Caco-2 (cell line): ENCODE measurements at regions not wholly inside any gene's neighbourhood (a gene's known extent, or its start where the extent isn't known, plus 50 kb on each side); places are given as distances from the start of the nearest gene placed in this dataset.
A peak's percentile ranks its signal among the peaks of the same experiment; 100 is the strongest.

Experiments
- BruUV-seq: library from RNA; stranded (reverse); fragments of 400-500 nt; replicated peaks from 2 replicates; lab custom pipeline; 2021; lab: Mats Ljungman, UMichigan
- CTCF ChIA-PET: fragments of 300-600 bp; sonication (Branson Sonifier 250); formaldehyde crosslinking; loops from one replicate; lab custom pipeline; 2022; ENCODE audit warnings: antibody characterized with exemption; lab: Charles Lee
- POLR2A ChIA-PET: fragments of 300-600 bp; sonication (Branson Sonifier 250); formaldehyde crosslinking; loops from one replicate; lab custom pipeline; 2022; ENCODE audit warnings: antibody characterized with exemption; lab: Charles Lee
- DNase-seq, 2 experiments: peaks; one replicate each; pipeline versions ENCODE4 v3.0.0 to v3.0.0-alpha.2; 2020 to 2022
- H3K27me3 ChIP-seq: replicated peaks from 2 replicates; pipeline ENCODE4 v1.6.0; 2011; ENCODE audit warnings: low read length; ENCODE audit not compliant: control insufficient read depth, insufficient read depth
- H3K36me3 ChIP-seq: 2 replicates; pipeline ENCODE4 v1.5.1; 2011; ENCODE audit warnings: low read length; ENCODE audit not compliant: control insufficient read depth, insufficient read depth
- H3K4me1 ChIP-seq: fragments of 250-450 bp; sonication (Bioruptor Pico); 2 replicates; pipeline ENCODE4 v1.5.1; 2020; ENCODE audit warnings: mild to moderate bottlenecking
- H3K4me3 ChIP-seq: 2 replicates; pipeline ENCODE4 v1.5.1; 2011; ENCODE audit warnings: low read depth, mild to moderate bottlenecking, control low read depth, low read length
- H3K9me3 ChIP-seq: fragments of 250-450 bp; sonication (Bioruptor Pico); 2 replicates; pipeline ENCODE4 v1.5.1; 2020; ENCODE audit warnings: mild to moderate bottlenecking, moderate library complexity
- H3K27ac Mint-ChIP-seq: one replicate; pipeline ENCODE4 v1.8.0; 2022; ENCODE audit warnings: mixed read lengths; ENCODE audit not compliant: unreplicated experiment
- H3K27me3 Mint-ChIP-seq: one replicate; pipeline ENCODE4 v1.8.0; 2022; ENCODE audit warnings: mixed read lengths; ENCODE audit not compliant: insufficient read depth, unreplicated experiment
- H3K36me3 Mint-ChIP-seq: one replicate; pipeline ENCODE4 v1.8.0; 2022; ENCODE audit warnings: mild to moderate bottlenecking, mixed read lengths; ENCODE audit not compliant: insufficient read depth, unreplicated experiment
- H3K4me1 Mint-ChIP-seq: one replicate; pipeline ENCODE4 v1.8.0; 2022; ENCODE audit warnings: low read depth, mixed read lengths; ENCODE audit not compliant: unreplicated experiment
- H3K4me3 Mint-ChIP-seq: one replicate; pipeline ENCODE4 v1.8.0; 2022; ENCODE audit warnings: mild to moderate bottlenecking, moderate library complexity, mixed read lengths; ENCODE audit not compliant: unreplicated experiment
- H3K9me3 Mint-ChIP-seq: one replicate; pipeline ENCODE4 v1.8.0; 2022; ENCODE audit warnings: mixed read lengths; ENCODE audit not compliant: unreplicated experiment
- CTCF ChIP-seq, 2 experiments: fragments of 200-600 bp in 1 of 2; IDR thresholded peaks; 1 replicate in 1 of 2; 2 replicates in 1 of 2; pipeline versions ENCODE4 v1.5.1 to v1.8.0; 2011 to 2022; ENCODE audit warnings: antibody characterized with exemption in 1 of 2, control low read depth in 1 of 2, inconsistent platforms in 1 of 2, low read depth in 1 of 2, low read length in 1 of 2, mild to moderate bottlenecking in 1 of 2, moderate library complexity in 1 of 2; ENCODE audit not compliant: insufficient read depth in 1 of 2, severe bottlenecking in 1 of 2, unreplicated experiment in 1 of 2
- intact Hi-C: fragments of 100-400 bp; cut with micrococcal nuclease; formaldehyde crosslinking; loops from one replicate; pipeline ENCODE4 v1.10.0; 2022; ENCODE audit not compliant: unreplicated experiment

GRCh38 chr18:66066191-66066590, 315.4 kb downstream of the CDH7 start:
- H3K4me3 ChIP-seq: no peak overlapping the region
- ChIA-PET CTCF (no interaction called here), POLR2A (no interaction called here)
- no TSS peak for BruUV-seq
- Mint-ChIP-seq H3K27me3 (peaks cover 2% of the 10 kb centered on the region), H3K4me1 (no peaks in the 10 kb centered on the region), H3K27ac (no peak overlapping the region), H3K4me3 (no peak overlapping the region), H3K9me3 (no peaks in the 10 kb centered on the region), H3K36me3 (no peaks in the 10 kb centered on the region)
- no peak for DNase-seq
- H3K9me3 ChIP-seq: no peaks in the 10 kb centered on the region
- no peaks in the 10 kb centered on the region for H3K4me1 ChIP-seq
- TF ChIP-seq CTCF (IDR thresholded peaks at IDR 0.05; ENCODE audit: insufficient read depth in 1 of 2, low read depth in 1 of 2, low read length in 1 of 2, severe bottlenecking in 1 of 2, unreplicated experiment in 1 of 2): no peak
- intact Hi-C loops: no loop called here
- no peaks in the 10 kb centered on the region for H3K27me3 ChIP-seq
- H3K36me3 ChIP-seq: no peaks in the 10 kb centered on the region

- H3K4me3 Mint-ChIP-seq: no peak overlapping the region
- Histone ChIP-seq H3K36me3 (no peaks in the 10 kb centered on the region), H3K4me3 (no peak overlapping the region), H3K27me3 (no peaks in the 10 kb centered on the region), H3K4me1 (no peaks in the 10 kb centered on the region), H3K9me3 (no peaks in the 10 kb centered on the region)
- intact Hi-C loops: no loop called here
- no peaks in the 10 kb centered on the region for H3K27me3 Mint-ChIP-seq
- ChIA-PET CTCF (no interaction called here), POLR2A (no interaction called here)
- H3K4me1 Mint-ChIP-seq: no peaks in the 10 kb centered on the region
- DNase-seq: no peak
- no peak overlapping the region for H3K27ac Mint-ChIP-seq
- H3K9me3 Mint-ChIP-seq: no peaks in the 10 kb centered on the region
- H3K36me3 Mint-ChIP-seq: no peaks in the 10 kb centered on the region
- no peak for TF ChIP-seq CTCF (IDR thresholded peaks at IDR 0.05; ENCODE audit: insufficient read depth in 1 of 2, low read depth in 1 of 2, low read length in 1 of 2, severe bottlenecking in 1 of 2, unreplicated experiment in 1 of 2)
- no TSS peak for BruUV-seq
These were observed 297.6 kb downstream of the CDH7 start for GRCh38 chr18:66048406-66048805.

- CTCF ChIA-PET: no interaction called here
- H3K27ac Mint-ChIP-seq: no peak overlapping the region
- POLR2A ChIA-PET: no interaction called here
- H3K27me3 Mint-ChIP-seq: no peaks in the 10 kb centered on the region
- no peaks in the 10 kb centered on the region for H3K36me3 Mint-ChIP-seq
- Histone ChIP-seq H3K4me1 (no peaks in the 10 kb centered on the region), H3K27me3 (no peaks in the 10 kb centered on the region), H3K9me3 (no peaks in the 10 kb centered on the region), H3K4me3 (no peak overlapping the region), H3K36me3 (no peaks in the 10 kb centered on the region)
- no peak overlapping the region for H3K4me3 Mint-ChIP-seq
- H3K4me1 Mint-ChIP-seq: no peaks in the 10 kb centered on the region
- DNase-seq: peak in 1 of 2 experiments; percentile 4
- BruUV-seq: no TSS peak
- intact Hi-C loops: loop anchor here (1.0 kb wide), 1 partner anchor 321 kb away; no protein-coding TSS in a partner anchor
- no peaks in the 10 kb centered on the region for H3K9me3 Mint-ChIP-seq
- TF ChIP-seq CTCF (IDR thresholded peaks at IDR 0.05; ENCODE audit: insufficient read depth in 1 of 2, low read depth in 1 of 2, low read length in 1 of 2, severe bottlenecking in 1 of 2, unreplicated experiment in 1 of 2): peak in 1 of 2 experiments; percentile 26
These were observed 295.3 kb downstream of the CDH7 start for GRCh38 chr18:66046032-66046602.
